ENCODE measurements at regions not wholly inside any gene's neighbourhood (a gene's known extent, or its start where the extent isn't known, plus 50 kb on each side); places are given as distances from the start of the nearest gene placed in this dataset.

GRCh38 chr3:106249159-106249558, 380.3 kb upstream of the CBLB start:
- TF ChIP-seq CTCF (IDR thresholded peaks at IDR 0.05) = no peak
- DNase-seq = no peak
- Histone ChIP-seq H3K9me3 (no peaks in the 10 kb centered on the region), H3K27ac (no peak overlapping the region), H3K4me1 (no peaks in the 10 kb centered on the region), H3K27me3 (no peaks in the 10 kb centered on the region), H3K36me3 (no peaks in the 10 kb centered on the region), H3K9ac (ENCODE audit: low read depth in 2 of 2, low read length in 2 of 2) (no peak overlapping the region), H3K4me3 (no peak overlapping the region)
- intact Hi-C loops (cut with DNase I) = no loop called here

GRCh38 chr3:106249981-106250380, 381.2 kb upstream of the CBLB start:
- H3K9me3 ChIP-seq = no peaks in the 10 kb centered on the region
- H3K4me1 ChIP-seq = no peaks in the 10 kb centered on the region
- no peaks in the 10 kb centered on the region for H3K36me3 ChIP-seq
- no peak overlapping the region for H3K9ac ChIP-seq (ENCODE audit: low read depth in 2 of 2, low read length in 2 of 2)
- no peak for TF ChIP-seq CTCF (IDR thresholded peaks at IDR 0.05)
- DNase-seq = no peak
- intact Hi-C loops (cut with DNase I) = no loop called here
- no peak overlapping the region for H3K4me3 ChIP-seq
- H3K27ac ChIP-seq = no peak overlapping the region
- H3K27me3 ChIP-seq = no peaks in the 10 kb centered on the region

- Histone ChIP-seq H3K9me3 (no peaks in the 10 kb centered on the region), H3K36me3 (no peaks in the 10 kb centered on the region), H3K4me1 (no peaks in the 10 kb centered on the region), H3K9ac (ENCODE audit: low read depth in 2 of 2, low read length in 2 of 2) (no peak overlapping the region), H3K4me3 (no peak overlapping the region), H3K27ac (no peak overlapping the region), H3K27me3 (no peaks in the 10 kb centered on the region)
- intact Hi-C loops (cut with DNase I) = no loop called here
- DNase-seq = no peak
- TF ChIP-seq CTCF (IDR thresholded peaks at IDR 0.05) = no peak
Observed at GRCh38 chr3:106251160-106251892, 382.5 kb upstream of the CBLB start.

- intact Hi-C loops (cut with DNase I) = no loop called here
- DNase-seq = no peak
Observed at GRCh38 chr3:106255870-106256248, 387.0 kb upstream of the CBLB start.

GRCh38 chr3:106256249-106256957, 387.6 kb upstream of the CBLB start:
- DNase-seq = no peak

More at GRCh38 chr3:106255870-106256248, 387.0 kb upstream of the CBLB start:
- H3K27me3 ChIP-seq = no peaks in the 10 kb centered on the region
- no peaks in the 10 kb centered on the region for H3K4me1 ChIP-seq
- H3K9ac ChIP-seq (ENCODE audit: low read depth in 2 of 2, low read length in 2 of 2) = no peak overlapping the region
- no peak overlapping the region for H3K4me3 ChIP-seq
- H3K9me3 ChIP-seq = no peaks in the 10 kb centered on the region
- no peak overlapping the region for H3K27ac ChIP-seq
- TF ChIP-seq CTCF (IDR thresholded peaks at IDR 0.05) = no peak
- no peaks in the 10 kb centered on the region for H3K36me3 ChIP-seq

More at GRCh38 chr3:106256249-106256957, 387.6 kb upstream of the CBLB start:
- intact Hi-C loops (cut with DNase I) = no loop called here
- no peak overlapping the region for H3K27ac ChIP-seq
- H3K4me1 ChIP-seq = no peaks in the 10 kb centered on the region
- no peaks in the 10 kb centered on the region for H3K27me3 ChIP-seq
- H3K9ac ChIP-seq (ENCODE audit: low read depth in 2 of 2, low read length in 2 of 2) = no peak overlapping the region
- TF ChIP-seq CTCF (IDR thresholded peaks at IDR 0.05) = no peak
- no peaks in the 10 kb centered on the region for H3K9me3 ChIP-seq
- no peaks in the 10 kb centered on the region for H3K36me3 ChIP-seq
- no peak overlapping the region for H3K4me3 ChIP-seq

Measured in colonic mucosa (tissue), 4 donors.